Left lung (tissue), 4 donors: ENCODE measurements at regions not wholly inside any gene's neighbourhood (a gene's known extent, or its start where the extent isn't known, plus 50 kb on each side); places are given as distances from the start of the nearest gene placed in this dataset.

Source experiments
- ATAC-seq: fragments of 200-7000 bp; cut with Tn5 transposase; one replicate; pipeline ENCODE4 v1.9.1; 2020; ENCODE audit warnings: moderate library complexity
- DNase-seq, 4 donors: peaks; one replicate each; pipeline ENCODE4 v3.0.0-alpha.2; 2013 to 2020
- H3K27ac ChIP-seq, 2 donors: fragments of 200-600 bp; sonication (generic) in 1 of 2; one replicate each; pipeline versions ENCODE4 v1.5.0 to v1.8.0; 2020 to 2021
- H3K27me3 ChIP-seq, 2 donors: fragments of 200-600 bp; sonication (generic) in 1 of 2; one replicate each; pipeline versions ENCODE4 v1.5.0 to v1.8.0; 2020 to 2021
- H3K36me3 ChIP-seq, 2 donors: fragments of 200-600 bp; sonication (generic) in 1 of 2; one replicate each; pipeline versions ENCODE4 v1.5.0 to v1.8.0; 2020 to 2021
- H3K4me1 ChIP-seq, 2 donors: fragments of 200-600 bp; one replicate each; pipeline ENCODE4 v1.8.0; 2021
- H3K4me3 ChIP-seq, 2 donors: fragments of 200-600 bp; sonication (generic) in 1 of 2; one replicate each; pipeline versions ENCODE4 v1.5.0 to v1.8.0; 2020 to 2021; ENCODE audit warnings: mild to moderate bottlenecking in 1 of 2
- H3K9me3 ChIP-seq, 2 donors: fragments of 200-600 bp; sonication (generic) in 1 of 2; one replicate each; pipeline versions ENCODE4 v1.5.0 to v1.8.0; 2020 to 2021
- intact Hi-C, 2 donors: fragments of 100-400 bp; cut with DNase I; formaldehyde crosslinking; loops; one replicate each; pipeline versions ENCODE4 v1.11.2 to v1.14.2; 2022
- TF ChIP-seq, protein P1 (sequence below), 2 donors: fragments of 200-600 bp; sonication (generic) in 1 of 2; IDR thresholded peaks; one replicate each; pipeline versions ENCODE4 v1.5.0 to v1.8.0; 2021; ENCODE audit warnings: antibody characterized with exemption in 2 of 2
- donor health status: DM: no; HTN: yes; CAD: no.
- donor health status: DM: no; HTN: no; CAD: no.

DNA sequence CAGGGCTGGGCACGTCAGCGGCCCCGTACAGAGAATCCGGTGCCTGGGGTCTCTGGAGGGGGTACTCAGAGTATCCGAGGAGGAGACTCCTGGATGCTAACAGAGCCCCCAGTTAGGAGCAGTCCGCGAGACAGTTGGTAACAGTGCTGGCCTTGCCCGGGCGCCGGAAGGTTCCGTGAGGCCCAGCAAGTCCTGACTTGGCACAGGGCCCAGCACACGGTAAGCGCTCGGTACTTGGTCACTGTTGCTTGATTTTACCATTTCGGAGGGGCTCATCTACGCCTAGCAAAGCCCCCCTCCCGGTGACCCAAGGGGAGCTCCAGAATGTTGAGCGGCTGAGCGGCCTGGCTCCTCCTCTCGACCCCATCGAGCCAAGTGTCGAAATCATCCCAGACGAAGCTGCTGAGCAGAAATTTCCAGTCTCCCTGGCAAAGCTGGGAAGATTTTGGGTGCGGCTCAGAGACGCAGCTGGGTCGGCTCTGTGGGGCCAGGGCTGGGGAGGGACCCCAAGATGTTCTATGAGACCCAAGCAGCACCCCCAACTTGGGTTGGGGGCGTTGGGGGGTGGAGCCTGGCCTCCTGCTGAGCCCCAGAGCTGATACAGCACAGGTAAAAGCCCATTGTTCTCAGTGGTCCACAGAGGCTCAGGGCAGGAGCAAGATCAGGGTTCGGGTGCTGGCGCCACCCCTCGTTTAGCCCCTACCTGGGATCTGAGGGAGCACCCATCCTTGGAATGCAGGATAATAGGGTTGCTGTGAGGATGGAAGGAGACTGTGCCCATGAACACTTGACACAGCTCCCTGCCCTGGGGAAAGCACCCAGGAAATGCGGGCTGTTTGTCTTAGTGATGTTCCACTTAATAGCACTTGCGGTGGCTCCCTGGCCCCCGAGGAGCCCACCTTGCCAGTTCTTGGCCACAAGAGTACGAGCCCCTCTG is 137.2 kb downstream of the C9orf50 start:
- no peaks in the 10 kb centered on the region for H3K27me3 ChIP-seq
- peak; percentile 87 to 98 (median 92) for DNase-seq
- H3K36me3 ChIP-seq = no peaks in the 10 kb centered on the region
- H3K27ac ChIP-seq = peak overlapping the region; percentile 94 to 100
- H3K4me3 ChIP-seq = peak overlapping the region; percentile 8 to 39
- intact Hi-C loops = loop anchor here in 1 of 2 donors (5.0 kb wide), 1 partner anchor 306 kb away; the partner anchor contains the start of gene IER5L
- H3K9me3 ChIP-seq = no peaks in the 10 kb centered on the region
- peaks cover 49 to 85% of the 10 kb centered on the region in 2 donors for H3K4me1 ChIP-seq
- TF ChIP-seq, protein P1, sequence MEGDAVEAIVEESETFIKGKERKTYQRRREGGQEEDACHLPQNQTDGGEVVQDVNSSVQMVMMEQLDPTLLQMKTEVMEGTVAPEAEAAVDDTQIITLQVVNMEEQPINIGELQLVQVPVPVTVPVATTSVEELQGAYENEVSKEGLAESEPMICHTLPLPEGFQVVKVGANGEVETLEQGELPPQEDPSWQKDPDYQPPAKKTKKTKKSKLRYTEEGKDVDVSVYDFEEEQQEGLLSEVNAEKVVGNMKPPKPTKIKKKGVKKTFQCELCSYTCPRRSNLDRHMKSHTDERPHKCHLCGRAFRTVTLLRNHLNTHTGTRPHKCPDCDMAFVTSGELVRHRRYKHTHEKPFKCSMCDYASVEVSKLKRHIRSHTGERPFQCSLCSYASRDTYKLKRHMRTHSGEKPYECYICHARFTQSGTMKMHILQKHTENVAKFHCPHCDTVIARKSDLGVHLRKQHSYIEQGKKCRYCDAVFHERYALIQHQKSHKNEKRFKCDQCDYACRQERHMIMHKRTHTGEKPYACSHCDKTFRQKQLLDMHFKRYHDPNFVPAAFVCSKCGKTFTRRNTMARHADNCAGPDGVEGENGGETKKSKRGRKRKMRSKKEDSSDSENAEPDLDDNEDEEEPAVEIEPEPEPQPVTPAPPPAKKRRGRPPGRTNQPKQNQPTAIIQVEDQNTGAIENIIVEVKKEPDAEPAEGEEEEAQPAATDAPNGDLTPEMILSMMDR (IDR thresholded peaks at IDR 0.05) = no peak
- peak; percentile 55 for ATAC-seq

DNA sequence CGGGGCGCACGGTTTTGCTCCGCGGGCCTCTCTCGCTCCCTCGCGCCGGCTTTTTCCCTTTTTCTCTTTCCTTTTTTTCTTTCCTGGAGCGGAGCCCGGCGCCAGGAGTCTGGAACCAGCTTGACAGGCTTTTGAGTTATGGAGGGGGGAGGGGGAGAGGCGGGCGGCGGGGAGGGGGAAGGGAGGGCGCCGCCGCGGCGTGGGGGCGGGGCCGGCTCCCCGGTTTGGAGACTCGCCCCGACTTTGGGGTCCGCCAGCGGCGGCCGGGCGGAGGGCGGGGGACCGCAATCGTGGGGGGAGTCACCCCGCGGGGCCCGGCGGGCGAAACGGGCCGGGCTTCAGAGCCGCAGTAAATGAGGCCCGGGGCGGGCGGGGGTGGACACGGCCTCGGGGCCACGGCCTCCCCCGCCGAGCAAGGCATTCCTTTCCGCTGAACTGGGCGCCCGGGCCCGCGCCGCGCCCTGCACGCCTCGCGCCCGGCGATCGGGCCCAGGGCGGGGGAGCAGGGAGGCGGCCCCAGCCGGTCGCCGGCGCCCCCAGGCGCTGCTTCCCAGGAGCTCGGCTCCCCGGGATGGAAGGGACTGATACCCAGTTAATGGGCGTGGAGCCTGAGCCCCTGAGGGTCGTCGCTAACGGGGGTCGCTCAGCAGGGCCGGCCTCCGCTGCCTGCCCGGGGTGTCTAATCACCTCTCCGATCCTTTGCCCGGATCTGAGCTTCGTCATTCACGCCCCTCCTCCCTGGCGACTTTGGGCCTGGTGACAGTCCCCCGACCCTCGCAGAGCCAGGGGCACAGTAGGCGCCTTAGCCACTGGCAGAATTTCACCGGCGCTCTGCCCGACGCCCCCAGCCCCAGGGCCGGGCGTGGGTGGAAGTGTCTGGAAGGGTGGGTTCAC is 138.1 kb downstream of the C9orf50 start:
- ATAC-seq = peak; percentile 79
- Histone ChIP-seq H3K4me1 (peaks cover 45 to 79% of the 10 kb centered on the region in 2 donors), H3K36me3 (no peaks in the 10 kb centered on the region), H3K9me3 (no peaks in the 10 kb centered on the region), H3K4me3 (peak overlapping the region; percentile 39 to 40), H3K27me3 (no peaks in the 10 kb centered on the region), H3K27ac (peak overlapping the region; percentile 94 to 100)
- intact Hi-C loops = loop anchor here in 1 of 2 donors (5.0 kb wide), 1 partner anchor 305 kb away; the partner anchor contains the start of gene IER5L
- TF ChIP-seq, protein P1 (IDR thresholded peaks at IDR 0.05) = no peak
- peak; percentile 86 to 93 (median 89) for DNase-seq

DNA sequence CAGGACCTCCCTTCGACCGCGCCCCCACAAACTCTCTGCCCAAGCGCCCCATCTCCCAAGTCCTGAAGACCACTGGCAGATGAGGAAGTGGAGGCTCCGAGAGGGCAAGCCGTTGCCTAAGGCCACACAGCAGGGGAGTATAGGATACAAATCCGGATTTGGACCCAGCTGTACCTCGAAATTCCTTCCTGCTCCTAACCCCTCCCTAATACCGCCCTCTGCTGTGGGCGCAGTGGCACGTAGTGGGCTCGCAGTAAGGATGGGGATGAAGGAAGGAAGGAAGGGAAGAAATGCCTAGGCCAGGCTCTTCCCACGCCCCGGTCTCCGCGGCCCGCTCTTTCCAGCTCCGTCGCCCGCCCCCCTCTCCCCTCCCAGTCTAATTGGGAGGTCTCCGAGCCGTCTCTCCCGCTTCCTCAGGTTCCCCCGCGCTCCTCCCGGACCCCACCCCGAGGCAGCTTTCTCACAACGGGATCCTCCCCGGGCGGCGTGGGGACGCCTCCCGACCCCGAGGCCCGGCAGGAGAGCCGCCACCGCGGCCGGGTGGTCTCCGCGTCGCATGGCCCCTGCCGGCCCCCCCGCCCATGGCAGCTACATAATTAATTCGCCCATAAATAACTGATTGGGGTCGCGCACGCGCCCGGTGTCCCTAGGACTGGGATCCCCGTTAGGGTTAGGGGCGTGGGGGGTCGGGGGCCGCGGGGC is 138.9 kb downstream of the C9orf50 start:
- intact Hi-C loops = loop anchor here in 1 of 2 donors (5.0 kb wide), 1 partner anchor 305 kb away; the partner anchor contains the start of gene IER5L
- Histone ChIP-seq H3K9me3 (no peaks in the 10 kb centered on the region), H3K4me1 (peaks cover 38 to 71% of the 10 kb centered on the region in 2 donors), H3K36me3 (no peaks in the 10 kb centered on the region), H3K4me3 (peak overlapping the region; percentile 39 to 40), H3K27me3 (no peaks in the 10 kb centered on the region), H3K27ac (peak overlapping the region; percentile 94 to 100)
- TF ChIP-seq, protein P1 (IDR thresholded peaks at IDR 0.05) = no peak
- ATAC-seq (peak; percentile 23), DNase-seq (peak in 1 of 4 donors; percentile 83)

DNA sequence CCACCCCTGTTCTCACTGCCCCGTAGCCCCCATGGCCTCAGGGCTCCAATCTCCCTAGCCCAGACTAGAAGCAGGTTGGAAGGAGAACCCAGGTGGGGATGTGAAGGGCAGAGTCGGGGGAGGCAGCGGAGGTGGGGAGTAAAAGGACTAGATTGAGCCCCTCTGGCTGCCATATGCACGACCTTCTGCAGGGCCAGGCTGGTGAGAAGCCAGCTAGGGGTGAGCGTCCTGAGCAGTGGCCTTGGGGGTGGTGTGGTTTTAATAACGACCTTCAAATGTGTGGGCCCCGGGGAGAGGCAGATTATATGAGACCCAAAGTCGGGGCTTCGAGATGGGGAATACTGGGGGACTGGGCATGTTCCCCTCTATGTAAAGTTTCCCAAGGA is 139.5 kb downstream of the C9orf50 start:
- Histone ChIP-seq H3K36me3 (no peaks in the 10 kb centered on the region), H3K4me3 (peak overlapping the region in 1 of 2 donors; percentile 39), H3K27ac (peak overlapping the region; percentile 94 to 100), H3K27me3 (no peaks in the 10 kb centered on the region), H3K9me3 (no peaks in the 10 kb centered on the region), H3K4me1 (peaks cover 35 to 71% of the 10 kb centered on the region in 2 donors)
- ATAC-seq (no peak), DNase-seq (no peak)
- TF ChIP-seq, protein P1 (IDR thresholded peaks at IDR 0.05) = no peak
- intact Hi-C loops = loop anchor here in 1 of 2 donors (5.0 kb wide), 1 partner anchor 304 kb away; the partner anchor contains the start of gene IER5L
